WERI-Rb-1 (cell line): ENCODE measurements at regions not wholly inside any gene's neighbourhood (a gene's known extent, or its start where the extent isn't known, plus 50 kb on each side); places are given as distances from the start of the nearest gene placed in this dataset.

Experiments
- DNase-seq: peaks from one replicate; pipeline ENCODE4 v3.0.0-alpha.2; 2020
- H3K27ac ChIP-seq: fragments of 250-450 bp; sonication (Bioruptor Pico); 2 replicates; pipeline ENCODE4 v1.5.1; 2020; ENCODE audit warnings: mild to moderate bottlenecking, moderate library complexity
- H3K27me3 ChIP-seq: fragments of 250-450 bp; sonication (Bioruptor Pico); 2 replicates; pipeline ENCODE4 v1.5.1; 2021; ENCODE audit warnings: mild to moderate bottlenecking, low read depth, moderate library complexity; ENCODE audit not compliant: insufficient read depth, severe bottlenecking
- H3K36me3 ChIP-seq: fragments of 250-450 bp; sonication (Bioruptor Pico); 2 replicates; pipeline ENCODE4 v1.5.1; 2020; ENCODE audit warnings: mild to moderate bottlenecking, moderate library complexity
- H3K4me3 ChIP-seq: 2 replicates; pipeline ENCODE4 v1.5.1; 2011; ENCODE audit warnings: low read depth, mild to moderate bottlenecking, control low read depth, low read length
- H3K9me3 ChIP-seq: fragments of 250-450 bp; sonication (Bioruptor Pico); 2 replicates; pipeline ENCODE4 v1.5.1; 2021; ENCODE audit warnings: mild to moderate bottlenecking, moderate library complexity; ENCODE audit not compliant: severe bottlenecking
- CTCF ChIP-seq: IDR thresholded peaks from 2 replicates; pipeline ENCODE4 v1.5.1; 2011; ENCODE audit warnings: low read depth, mild to moderate bottlenecking, control low read depth, inconsistent platforms, low read length

DNA sequence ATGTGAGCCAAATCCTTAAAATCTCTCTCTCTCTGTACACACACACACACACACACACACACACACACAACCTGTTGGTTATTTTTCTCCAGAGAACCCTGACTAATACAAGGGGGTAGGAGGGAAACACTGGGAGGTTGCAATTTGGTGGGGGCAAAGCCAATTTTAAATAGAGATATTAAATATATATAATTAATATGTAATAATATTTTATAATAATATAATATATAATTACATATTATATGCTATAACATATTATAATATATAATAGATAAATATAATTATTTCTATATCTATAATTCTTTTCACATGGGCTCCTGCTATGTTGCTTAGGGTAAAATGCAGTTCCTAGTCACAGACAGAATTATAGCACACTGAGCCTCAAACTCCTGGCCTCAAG, 1354.2 kb downstream of the FSTL5 start:
- Histone ChIP-seq H3K27me3 (no peaks in the 10 kb centered on the region), H3K27ac (no peak overlapping the region), H3K9me3 (no peaks in the 10 kb centered on the region), H3K4me3 (no peak overlapping the region), H3K36me3 (no peaks in the 10 kb centered on the region)
- no peak for DNase-seq
- TF ChIP-seq CTCF = no peak

DNA sequence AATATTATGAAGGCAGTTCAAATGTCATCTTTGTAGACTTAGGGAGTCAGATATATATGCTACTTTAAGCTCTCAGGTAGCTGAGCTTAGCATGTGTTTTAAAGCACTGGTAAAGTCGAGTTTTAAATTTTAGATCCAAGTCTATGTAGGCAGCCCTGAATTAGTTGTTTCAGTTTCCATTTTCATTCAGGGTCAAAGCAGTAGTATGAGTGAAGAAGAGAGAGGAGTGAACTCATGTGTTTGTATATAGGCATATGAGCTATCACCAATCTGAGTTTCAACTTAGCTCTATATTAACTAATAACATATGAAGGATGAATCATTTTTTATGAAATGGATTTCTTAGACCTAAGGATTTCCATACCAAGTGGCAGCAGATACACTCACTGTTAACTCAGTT, 1353.4 kb downstream of the FSTL5 start:
- no peaks in the 10 kb centered on the region for H3K9me3 ChIP-seq
- H3K27ac ChIP-seq = no peak overlapping the region

GRCh38 chr4:160810941-160811340, 1352.9 kb downstream of the FSTL5 start:
- Histone ChIP-seq H3K9me3 (no peaks in the 10 kb centered on the region), H3K36me3 (no peaks in the 10 kb centered on the region), H3K27ac (no peak overlapping the region), H3K4me3 (no peak overlapping the region), H3K27me3 (no peaks in the 10 kb centered on the region)
- TF ChIP-seq CTCF = no peak
- no peak for DNase-seq

More for the DNA sequence above, 1353.4 kb downstream of the FSTL5 start:
- Histone ChIP-seq H3K4me3 (no peak overlapping the region), H3K36me3 (no peaks in the 10 kb centered on the region), H3K27me3 (no peaks in the 10 kb centered on the region)
- no peak for DNase-seq
- TF ChIP-seq CTCF = no peak

DNA sequence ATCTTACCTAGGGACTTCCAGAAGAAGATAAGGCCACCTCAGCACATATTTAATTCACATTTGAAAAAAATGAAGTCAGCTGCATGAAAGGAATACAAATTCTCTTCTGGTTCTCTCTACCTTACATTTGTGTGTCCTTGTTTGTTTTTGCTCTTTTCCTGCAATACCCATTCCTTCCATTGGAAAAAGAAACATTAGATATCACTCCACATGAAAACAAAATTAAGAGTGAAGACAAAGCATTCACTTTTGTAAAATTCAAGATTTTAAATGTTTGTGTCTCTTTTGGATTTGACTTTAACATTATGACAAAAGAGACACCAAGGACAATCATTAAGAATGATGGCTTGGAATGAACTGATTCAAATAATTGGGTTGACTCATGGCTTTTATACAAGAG, 1351.8 kb downstream of the FSTL5 start:
- Histone ChIP-seq H3K27me3 (no peaks in the 10 kb centered on the region), H3K9me3 (no peaks in the 10 kb centered on the region), H3K27ac (no peak overlapping the region), H3K4me3 (no peak overlapping the region), H3K36me3 (no peaks in the 10 kb centered on the region)
- DNase-seq = no peak
- no peak for TF ChIP-seq CTCF

DNA sequence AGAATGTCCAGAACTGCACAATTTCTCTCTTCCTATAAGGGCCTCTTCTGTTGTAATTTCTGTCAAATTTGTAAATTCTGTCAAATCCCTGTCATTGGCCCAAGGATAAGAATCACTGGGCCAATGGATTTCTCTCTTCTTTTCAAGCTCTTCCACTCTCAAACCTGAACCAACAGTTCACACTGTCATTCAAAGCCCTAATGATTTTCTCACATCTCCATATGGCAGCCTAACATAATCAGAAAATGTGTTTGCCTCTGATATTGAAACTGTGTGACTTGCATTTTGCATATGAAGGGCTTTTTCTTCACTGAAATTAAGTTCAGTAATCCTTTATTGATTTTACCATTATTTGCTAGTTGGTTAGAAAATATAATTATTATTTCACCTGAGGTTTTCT, 1349.1 kb downstream of the FSTL5 start:
- TF ChIP-seq CTCF = no peak
- DNase-seq = no peak
- no peak overlapping the region for H3K4me3 ChIP-seq
- no peaks in the 10 kb centered on the region for H3K36me3 ChIP-seq
- no peaks in the 10 kb centered on the region for H3K9me3 ChIP-seq
- no peaks in the 10 kb centered on the region for H3K27me3 ChIP-seq
- no peak overlapping the region for H3K27ac ChIP-seq

- H3K9me3 ChIP-seq = no peaks in the 10 kb centered on the region
- H3K27ac ChIP-seq = no peak overlapping the region
- H3K27me3 ChIP-seq = no peaks in the 10 kb centered on the region
- DNase-seq = no peak
- no peaks in the 10 kb centered on the region for H3K36me3 ChIP-seq
- H3K4me3 ChIP-seq = no peak overlapping the region
- TF ChIP-seq CTCF = no peak
These were observed 1345.2 kb downstream of the FSTL5 start for GRCh38 chr4:160818571-160818970.
